Trophoblast cell (in vitro differentiated cells and primary cell): ENCODE measurements at regions not wholly inside any gene's neighbourhood (a gene's known extent, or its start where the extent isn't known, plus 50 kb on each side); places are given as distances from the start of the nearest gene placed in this dataset.

ENCODE experiments used
- DNase-seq, 2 donors: peaks; one replicate each; pipeline ENCODE4 v3.0.0-alpha.2; 2016
- H2AFZ ChIP-seq: 2 replicates; pipeline ENCODE4 v1.6.1; 2013; ENCODE audit warnings: low read length, moderate library complexity, mild to moderate bottlenecking; ENCODE audit not compliant: insufficient read depth, poor library complexity
- H2AK5ac ChIP-seq: 2 replicates; pipeline ENCODE4 v1.6.1; 2013; ENCODE audit warnings: mild to moderate bottlenecking, low read length
- H2BK120ac ChIP-seq: 2 replicates; pipeline ENCODE4 v1.6.1; 2013; ENCODE audit warnings: low read length, mild to moderate bottlenecking, moderate library complexity; ENCODE audit not compliant: insufficient read depth, poor library complexity
- H2BK12ac ChIP-seq: 2 replicates; pipeline ENCODE4 v1.6.1; 2013; ENCODE audit warnings: mild to moderate bottlenecking, low read length, moderate library complexity
- H2BK5ac ChIP-seq: 2 replicates; pipeline ENCODE4 v1.6.1; 2013; ENCODE audit warnings: low read length, low read depth, moderate library complexity, mild to moderate bottlenecking; ENCODE audit not compliant: poor library complexity
- H3K14ac ChIP-seq: 2 replicates; pipeline ENCODE4 v1.6.1; 2013; ENCODE audit warnings: mild to moderate bottlenecking, low read length
- H3K18ac ChIP-seq: 2 replicates; pipeline ENCODE4 v1.6.1; 2013; ENCODE audit warnings: mild to moderate bottlenecking, low read length
- H3K23ac ChIP-seq: 2 replicates; pipeline ENCODE4 v1.6.1; 2013; ENCODE audit warnings: low read length
- H3K27ac ChIP-seq: 2 replicates; pipeline ENCODE4 v1.5.1; 2013; ENCODE audit warnings: low read depth, mild to moderate bottlenecking, inconsistent platforms, low read length, moderate library complexity
- H3K27me3 ChIP-seq: 2 replicates; pipeline ENCODE4 v1.6.1; 2013; ENCODE audit warnings: inconsistent platforms, mild to moderate bottlenecking, low read length, moderate library complexity; ENCODE audit not compliant: insufficient read depth
- H3K36me3 ChIP-seq, 2 experiments: 1 replicate in 1 of 2; 2 replicates in 1 of 2; pipeline ENCODE4 v1.6.1; 2013; ENCODE audit warnings: low read length in 2 of 2, mild to moderate bottlenecking in 2 of 2, moderate library complexity in 1 of 2; ENCODE audit not compliant: insufficient read depth in 2 of 2, control insufficient read depth in 1 of 2
- H3K4ac ChIP-seq: 2 replicates; pipeline ENCODE4 v1.6.1; 2013; ENCODE audit warnings: low read depth, mild to moderate bottlenecking, low read length, moderate library complexity
- H3K4me1 ChIP-seq, 2 experiments: 1 replicate in 1 of 2; 2 replicates in 1 of 2; pipeline ENCODE4 v1.6.1; 2013; ENCODE audit warnings: low read length in 2 of 2, mild to moderate bottlenecking in 2 of 2, moderate library complexity in 1 of 2; ENCODE audit not compliant: insufficient read depth in 2 of 2, control insufficient read depth in 1 of 2
- H3K4me2 ChIP-seq: 2 replicates; pipeline ENCODE4 v1.6.1; 2013; ENCODE audit warnings: inconsistent platforms, mild to moderate bottlenecking, low read length, moderate library complexity
- H3K4me3 ChIP-seq: 2 replicates; pipeline ENCODE4 v1.5.1; 2013; ENCODE audit warnings: mild to moderate bottlenecking, low read depth, low read length, inconsistent platforms
- H3K79me1 ChIP-seq: one replicate; pipeline ENCODE4 v1.6.1; 2013; ENCODE audit warnings: low read length
- H3K79me2 ChIP-seq: 2 replicates; pipeline ENCODE4 v1.6.1; 2013; ENCODE audit warnings: low read length, mild to moderate bottlenecking; ENCODE audit not compliant: control insufficient read depth, insufficient read depth, poor library complexity
- H3K9ac ChIP-seq: 2 replicates; pipeline ENCODE4 v1.6.1; 2013; ENCODE audit warnings: mild to moderate bottlenecking, low read length
- H3K9me3 ChIP-seq: 2 replicates; pipeline ENCODE4 v1.6.1; 2013; ENCODE audit warnings: low read depth, mild to moderate bottlenecking, control low read depth, inconsistent platforms, low read length; ENCODE audit not compliant: insufficient read depth
- H4K12ac ChIP-seq: 2 replicates; pipeline ENCODE4 v1.6.1; 2013; ENCODE audit warnings: low read depth, mild to moderate bottlenecking, low read length, moderate library complexity
- H4K8ac ChIP-seq: 2 replicates; pipeline ENCODE4 v1.6.1; 2013; ENCODE audit warnings: low read depth, mild to moderate bottlenecking, low read length, moderate library complexity
- H4K91ac ChIP-seq: one replicate; pipeline ENCODE4 v1.6.1; 2013; ENCODE audit warnings: low read depth, mild to moderate bottlenecking, low read length, moderate library complexity
- WGBS: extraction: QIAGEN DNeasy Blood & Tissue Kit; methylation state at CpG from one replicate; pipeline ENCODE4 v1.1.7; 2013; ENCODE audit warnings: missing lambda C conversion rate; ENCODE audit not compliant: insufficient read length, insufficient coverage; ENCODE audit errors: extremely low coverage; 5-methylcytosine and 5-hydroxymethylcytosine counted together

GRCh38 chr2:166609183-166609959 is 115.3 kb upstream of the SCN7A start:
- H3K27ac ChIP-seq = no peak overlapping the region
- no peaks in the 10 kb centered on the region for H3K27me3 ChIP-seq
- no peak overlapping the region for H3K4ac ChIP-seq
- no peak overlapping the region for H3K14ac ChIP-seq
- H3K9ac ChIP-seq = no peak overlapping the region
- no peak overlapping the region for H4K8ac ChIP-seq
- no peaks in the 10 kb centered on the region for H3K79me2 ChIP-seq
- DNase-seq = no peak
- H3K23ac ChIP-seq = no peak overlapping the region
- no peak overlapping the region for H4K91ac ChIP-seq
- WGBS = no CpG with 5 or more reads among the region's 24 CpGs
- H3K4me2 ChIP-seq = no peak overlapping the region
- H3K9me3 ChIP-seq = no peaks in the 10 kb centered on the region
- H2AK5ac ChIP-seq = no peak overlapping the region
- no peak overlapping the region for H2BK120ac ChIP-seq
- H4K12ac ChIP-seq = no peak overlapping the region
- H2AFZ ChIP-seq = no peak overlapping the region
- no peak overlapping the region for H2BK12ac ChIP-seq
- H3K4me3 ChIP-seq = no peak overlapping the region
- H3K4me1 ChIP-seq = peaks cover 0 to 2% of the 10 kb centered on the region in 2 experiments
- H2BK5ac ChIP-seq = no peak overlapping the region
- H3K18ac ChIP-seq = no peak overlapping the region
- H3K36me3 ChIP-seq = no peaks in the 10 kb centered on the region
- no peaks in the 10 kb centered on the region for H3K79me1 ChIP-seq

- H2BK120ac ChIP-seq = no peak overlapping the region
- no peak overlapping the region for H3K4ac ChIP-seq
- no peak overlapping the region for H3K23ac ChIP-seq
- H3K9ac ChIP-seq = no peak overlapping the region
- no peak overlapping the region for H3K18ac ChIP-seq
- no peaks in the 10 kb centered on the region for H3K27me3 ChIP-seq
- no peak overlapping the region for H4K91ac ChIP-seq
- no peak overlapping the region for H3K27ac ChIP-seq
- no peak overlapping the region for H2BK5ac ChIP-seq
- H3K4me2 ChIP-seq = no peak overlapping the region
- no peak overlapping the region for H4K8ac ChIP-seq
- H2AFZ ChIP-seq = no peak overlapping the region
- H3K4me1 ChIP-seq = peaks cover 0 to 2% of the 10 kb centered on the region in 2 experiments
- no peak overlapping the region for H2AK5ac ChIP-seq
- no peaks in the 10 kb centered on the region for H3K79me2 ChIP-seq
- no CpG with 5 or more reads among the region's 2 CpGs for WGBS
- DNase-seq = no peak
- no peak overlapping the region for H4K12ac ChIP-seq
- H3K79me1 ChIP-seq = no peaks in the 10 kb centered on the region
- no peak overlapping the region for H3K4me3 ChIP-seq
- H3K36me3 ChIP-seq = no peaks in the 10 kb centered on the region
- H2BK12ac ChIP-seq = no peak overlapping the region
- no peaks in the 10 kb centered on the region for H3K9me3 ChIP-seq
- no peak overlapping the region for H3K14ac ChIP-seq
Measured at GRCh38 chr2:166607880-166608279, 113.8 kb upstream of the SCN7A start.

GRCh38 chr2:166593403-166593802 is 99.4 kb upstream of the SCN7A start:
- Histone ChIP-seq H3K4me1 (no peaks in the 10 kb centered on the region), H3K4me3 (no peak overlapping the region), H3K4ac (no peak overlapping the region), H3K23ac (no peak overlapping the region), H3K9ac (no peak overlapping the region), H3K36me3 (no peaks in the 10 kb centered on the region), H4K8ac (no peak overlapping the region), H2BK12ac (no peak overlapping the region), H2AFZ (no peak overlapping the region), H2BK5ac (no peak overlapping the region), H3K79me1 (no peaks in the 10 kb centered on the region), H3K9me3 (peaks cover 6% of the 10 kb centered on the region), H4K12ac (no peak overlapping the region), H2BK120ac (no peak overlapping the region), H3K27ac (no peak overlapping the region), H3K27me3 (no peaks in the 10 kb centered on the region), H3K4me2 (no peak overlapping the region), H3K14ac (no peak overlapping the region), H4K91ac (no peak overlapping the region), H3K18ac (no peak overlapping the region), H2AK5ac (no peak overlapping the region), H3K79me2 (no peaks in the 10 kb centered on the region)
- WGBS = no CpG with 5 or more reads among the region's 1 CpG
- peak; percentile 3 to 54 for DNase-seq

- no peak overlapping the region for H3K4me3 ChIP-seq
- H4K8ac ChIP-seq = no peak overlapping the region
Measured at GRCh38 chr2:166592750-166593149, 98.7 kb upstream of the SCN7A start.

More at GRCh38 chr2:166592750-166593149, 98.7 kb upstream of the SCN7A start:
- no peak overlapping the region for H3K4ac ChIP-seq
- no peak overlapping the region for H2AFZ ChIP-seq
- H4K91ac ChIP-seq = no peak overlapping the region
- H3K36me3 ChIP-seq = no peaks in the 10 kb centered on the region
- H2BK120ac ChIP-seq = no peak overlapping the region
- no peak overlapping the region for H2BK5ac ChIP-seq
- no peak overlapping the region for H3K4me2 ChIP-seq
- no peaks in the 10 kb centered on the region for H3K79me2 ChIP-seq
- no peak overlapping the region for H2AK5ac ChIP-seq
- no peak overlapping the region for H3K27ac ChIP-seq
- no peak overlapping the region for H3K9ac ChIP-seq
- no peaks in the 10 kb centered on the region for H3K27me3 ChIP-seq
- no peaks in the 10 kb centered on the region for H3K79me1 ChIP-seq
- H3K9me3 ChIP-seq = peaks cover 3% of the 10 kb centered on the region
- no CpG with 5 or more reads among the region's 3 CpGs for WGBS
- H3K18ac ChIP-seq = no peak overlapping the region
- no peak for DNase-seq
- H3K4me1 ChIP-seq = no peaks in the 10 kb centered on the region
- H2BK12ac ChIP-seq = no peak overlapping the region
- H4K12ac ChIP-seq = no peak overlapping the region
- no peak overlapping the region for H3K14ac ChIP-seq
- H3K23ac ChIP-seq = no peak overlapping the region
